ENCODE measurements at regions not wholly inside any gene's neighbourhood (a gene's known extent, or its start where the extent isn't known, plus 50 kb on each side); places are given as distances from the start of the nearest gene placed in this dataset.

- TF ChIP-seq IRF9 (CRISPR knock-in tag; IDR thresholded peaks at IDR 0.05; ENCODE audit: borderline replicate concordance) (no peak; the same call in 1 of the 2 replicates), ZNF451 (CRISPR knock-in tag; IDR thresholded peaks at IDR 0.05) (no peak), KLF16 (CRISPR knock-in tag; IDR thresholded peaks at IDR 0.05) (peak in 1 of 2 experiments; percentile 80; a peak in 1 of 4 replicates), ZBTB8A (CRISPR knock-in tag; IDR thresholded peaks at IDR 0.05; ENCODE audit: borderline replicate concordance, low read depth) (no peak), IRF2 (CRISPR knock-in tag; IDR thresholded peaks at IDR 0.05) (peak; percentile 85), SOX5 (CRISPR knock-in tag; IDR thresholded peaks at IDR 0.05; ENCODE audit: borderline replicate concordance) (peak; percentile 97), SMC3 (IDR thresholded peaks at IDR 0.05; ENCODE audit: low read length) (0 out of 2 replicates have a peak, but pooled peaks have one; percentile 12), HMG20A (CRISPR knock-in tag; IDR thresholded peaks at IDR 0.05; ENCODE audit: borderline replicate concordance) (peak; percentile 97), ZFP1 (CRISPR knock-in tag; IDR thresholded peaks at IDR 0.05) (0 out of 2 replicates have a peak, but pooled peaks have one; percentile 77), TAF1 (CRISPR knock-in tag; IDR thresholded peaks at IDR 0.05) (no peak), ARNTL (CRISPR knock-in tag; IDR thresholded peaks at IDR 0.05) (peak; percentile 77), ZNF546 (CRISPR knock-in tag; conservative IDR thresholded peaks at IDR 0.05) (no peak), GMEB1 (CRISPR knock-in tag; IDR thresholded peaks at IDR 0.05; ENCODE audit: borderline replicate concordance) (peak; percentile 25; the same call in 1 of the 2 replicates), ELK4 (CRISPR knock-in tag; IDR thresholded peaks at IDR 0.05; ENCODE audit: borderline replicate concordance) (no peak), HMGXB4 (CRISPR knock-in tag; IDR thresholded peaks at IDR 0.05; ENCODE audit: borderline replicate concordance in 1 of 2, low read depth in 1 of 2) (peak in 1 of 2 experiments; percentile 51; a peak in 1 of 4 replicates), ZFX (CRISPR knock-in tag; IDR thresholded peaks at IDR 0.05; ENCODE audit: low read depth) (peak; percentile 75), ASH2L (IDR thresholded peaks at IDR 0.05; ENCODE audit: insufficient read length, low read depth, low read length) (peak; percentile 11), ZMYM4 (CRISPR knock-in tag; IDR thresholded peaks at IDR 0.05) (peak; percentile 89), ZNF331 (CRISPR knock-in tag; IDR thresholded peaks at IDR 0.05) (peak; percentile 91), ZNF713 (CRISPR knock-in tag; IDR thresholded peaks at IDR 0.05) (no peak), ZNF891 (CRISPR knock-in tag; IDR thresholded peaks at IDR 0.05) (no peak), ZKSCAN8 (CRISPR knock-in tag; IDR thresholded peaks at IDR 0.05; ENCODE audit: borderline replicate concordance) (peak; percentile 90), ZFAT (CRISPR knock-in tag; conservative IDR thresholded peaks at IDR 0.05) (no peak), BCL6 (CRISPR knock-in tag; IDR thresholded peaks at IDR 0.05) (peak; percentile 100)
Measured at GRCh38 chr1:116292929-116293725, 79.9 kb upstream of the ATP1A1 start (continued).
